Amniotic epithelial cell (primary cell): ENCODE measurements at regions not wholly inside any gene's neighbourhood (a gene's known extent, or its start where the extent isn't known, plus 50 kb on each side); places are given as distances from the start of the nearest gene placed in this dataset.
"Not testable (repeated sequence)": the region's sequence is repeated elsewhere in the genome, so short reads cannot be mapped to it uniquely, and the experiment has no call there.

Source experiments
- DNase-seq: peaks from one replicate; pipeline ENCODE4 v3.0.0-alpha.2; 2010; ENCODE audit warnings: low read depth

GRCh38 chr6:169406804-169407203 lies 153.2 kb upstream of the THBS2 start:
- DNase-seq, result no peak

- no peak for DNase-seq
Observed at GRCh38 chr6:169406034-169406433, 152.4 kb upstream of the THBS2 start.

DNA sequence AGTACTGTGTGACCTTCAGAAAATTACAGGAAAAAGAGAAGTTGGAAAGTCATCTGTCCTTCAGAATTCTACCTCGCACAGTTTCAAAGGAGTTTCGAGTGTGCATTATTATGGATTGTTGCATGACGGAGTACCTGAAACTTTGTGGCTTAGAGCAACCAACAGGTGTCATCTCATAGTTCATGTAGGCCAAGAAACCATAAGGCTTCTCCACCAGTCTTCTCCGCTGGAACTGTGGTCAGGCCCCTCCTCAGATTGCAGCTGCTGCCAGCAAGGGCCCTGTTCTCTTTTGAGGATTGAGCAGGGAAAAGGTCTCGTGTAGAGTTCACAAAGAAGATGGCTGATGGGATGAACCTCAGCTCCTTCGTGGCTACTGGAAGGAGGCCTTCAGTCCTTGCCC lies 151.2 kb upstream of the THBS2 start:
- no peak for DNase-seq

- DNase-seq, result no peak
Observed at GRCh38 chr6:169398342-169399105, 144.9 kb upstream of the THBS2 start.

GRCh38 chr6:169397684-169398083 lies 144.0 kb upstream of the THBS2 start:
- no peak for DNase-seq

DNA sequence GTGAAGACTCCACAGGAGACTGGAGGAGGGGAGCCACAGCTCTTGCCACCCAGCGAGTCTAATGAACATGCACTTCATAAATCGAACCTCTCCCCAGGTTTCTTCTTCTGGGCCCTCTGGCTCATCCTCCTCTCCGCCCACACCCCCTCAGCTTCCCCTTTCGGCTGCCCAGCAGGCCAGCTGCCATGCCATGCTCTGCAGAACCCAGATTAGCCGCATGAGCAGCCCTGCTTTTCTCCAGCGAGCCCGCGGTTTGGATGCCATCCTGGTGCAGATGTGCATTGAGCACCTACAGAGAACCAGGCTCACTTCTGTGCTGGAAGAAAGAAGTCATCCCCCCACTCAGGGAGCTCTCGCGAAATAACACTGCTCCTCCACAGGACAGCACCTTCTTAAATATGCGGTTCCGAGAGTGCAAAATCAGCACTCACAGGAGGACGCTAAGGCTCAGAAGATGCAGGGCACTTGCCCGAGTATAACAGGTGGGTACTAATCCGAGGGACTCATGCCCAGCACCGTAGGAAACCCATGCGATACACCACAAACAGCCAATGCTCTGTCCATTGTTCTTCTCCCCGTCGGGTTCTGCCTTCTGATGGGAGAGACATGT lies 143.0 kb upstream of the THBS2 start:
- DNase-seq, result no peak

- DNase-seq, result not testable (repeated sequence)
Observed at GRCh38 chr6:169396009-169396539, 142.4 kb upstream of the THBS2 start.

GRCh38 chr6:169395080-169395805 lies 141.6 kb upstream of the THBS2 start:
- no peak for DNase-seq

- no peak for DNase-seq
Observed at GRCh38 chr6:169393753-169394152, 140.1 kb upstream of the THBS2 start.

DNA sequence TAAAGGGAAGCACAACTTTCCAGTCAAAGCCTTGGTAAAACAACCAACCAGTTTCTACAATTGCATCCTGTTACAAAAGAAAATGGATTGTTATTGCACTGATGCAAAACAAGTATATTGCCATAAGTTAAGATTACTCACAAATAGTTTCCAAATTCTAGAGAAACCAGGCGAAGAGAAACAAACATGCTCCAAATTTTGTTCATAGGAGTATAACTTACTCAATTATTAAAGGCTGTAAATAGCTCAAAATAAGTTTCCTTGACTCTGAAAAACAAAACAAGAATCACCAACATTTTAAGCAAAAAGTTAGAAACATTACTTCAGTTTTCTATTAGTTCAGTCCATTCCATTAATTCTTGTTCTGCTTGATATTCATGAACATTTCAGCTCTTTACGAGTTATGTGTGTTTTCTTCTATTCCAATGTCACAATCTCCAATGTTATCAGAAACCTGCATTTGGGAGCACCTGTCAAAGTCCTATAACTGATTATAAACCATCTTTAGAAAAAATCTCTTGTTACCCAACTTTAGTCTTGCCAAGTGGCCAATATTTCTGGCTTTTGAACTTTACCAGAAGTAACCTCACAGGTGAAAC lies 137.9 kb upstream of the THBS2 start:
- peak; percentile 28 for DNase-seq

- no peak for DNase-seq
Observed at GRCh38 chr6:169388395-169389166, 134.9 kb upstream of the THBS2 start.

DNA sequence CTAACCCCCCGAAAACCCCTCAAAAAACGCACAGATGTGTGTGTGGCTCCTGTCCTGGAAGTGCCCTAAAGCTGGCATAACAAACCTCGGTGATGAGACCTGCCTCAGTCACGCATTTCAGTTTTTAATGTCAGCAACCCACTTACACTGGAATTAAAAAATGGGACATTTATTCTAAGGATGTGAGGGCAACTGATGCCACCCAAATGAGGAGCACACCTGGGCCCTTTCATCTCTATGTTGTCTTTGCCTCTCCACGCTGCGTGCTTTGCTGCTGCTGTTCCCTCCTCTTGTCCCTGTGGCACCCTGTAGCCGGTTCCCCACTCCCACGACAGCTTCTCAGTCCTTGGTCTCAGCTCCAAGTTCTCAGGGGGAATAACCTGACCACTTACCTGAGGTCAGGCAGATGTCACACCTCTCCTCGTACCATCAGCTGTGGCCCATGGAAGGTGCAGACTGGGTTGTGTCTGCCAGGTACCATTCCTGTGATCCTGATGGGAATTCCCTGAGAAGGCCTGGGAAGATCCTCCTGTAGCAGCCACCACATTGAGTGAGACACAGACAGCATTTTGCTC lies 134.2 kb upstream of the THBS2 start:
- no peak for DNase-seq

- DNase-seq, result peak; percentile 16
Observed at GRCh38 chr6:169386411-169387057, 132.9 kb upstream of the THBS2 start.

DNA sequence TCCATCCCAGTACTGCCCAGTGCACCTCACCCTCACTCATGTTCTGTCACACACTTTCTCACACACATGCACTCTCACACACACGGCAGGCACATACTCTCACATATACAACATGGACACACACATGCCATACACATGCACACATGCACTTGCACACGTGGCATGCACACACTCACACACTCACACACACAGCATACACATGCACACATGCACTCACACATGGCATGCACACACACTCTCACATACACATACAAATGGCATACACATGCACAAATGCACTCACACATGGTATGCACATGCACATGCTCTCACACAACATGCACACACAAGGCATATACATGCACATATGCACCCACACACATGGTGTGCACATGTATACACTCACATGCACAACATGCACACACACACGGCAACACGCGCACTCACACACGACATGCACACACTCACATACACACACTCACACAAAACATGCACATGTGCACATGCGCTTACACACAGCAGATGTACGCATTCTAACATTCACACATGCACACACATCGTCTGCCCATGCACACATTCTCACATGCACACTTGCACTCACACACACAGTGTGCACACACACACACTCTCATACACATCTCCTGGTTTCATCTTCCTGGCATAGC lies 131.7 kb upstream of the THBS2 start:
- no peak for DNase-seq

GRCh38 chr6:169384291-169384690 lies 130.6 kb upstream of the THBS2 start:
- DNase-seq, result no peak

DNA sequence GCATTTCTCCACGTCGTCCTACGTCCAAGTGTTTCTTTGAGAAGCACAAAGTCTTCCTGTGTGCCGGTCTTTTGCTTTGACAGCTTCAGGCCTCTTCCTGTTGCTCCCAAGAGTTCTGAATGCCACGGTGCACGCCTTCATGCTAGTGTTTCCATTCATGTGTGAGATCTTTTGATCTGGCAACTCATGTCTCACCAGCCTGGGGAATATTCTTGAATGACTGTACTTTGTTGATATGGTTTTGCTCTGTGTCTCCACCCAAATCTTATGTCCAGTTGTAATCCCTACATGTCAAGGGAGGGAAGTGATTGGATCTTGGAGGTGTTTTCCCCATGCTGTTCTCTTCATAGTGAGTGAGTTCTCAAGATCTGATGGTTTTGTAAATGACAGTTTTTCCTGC lies 129.6 kb upstream of the THBS2 start:
- no peak for DNase-seq

GRCh38 chr6:169382735-169383134 lies 129.1 kb upstream of the THBS2 start:
- no peak for DNase-seq

DNA sequence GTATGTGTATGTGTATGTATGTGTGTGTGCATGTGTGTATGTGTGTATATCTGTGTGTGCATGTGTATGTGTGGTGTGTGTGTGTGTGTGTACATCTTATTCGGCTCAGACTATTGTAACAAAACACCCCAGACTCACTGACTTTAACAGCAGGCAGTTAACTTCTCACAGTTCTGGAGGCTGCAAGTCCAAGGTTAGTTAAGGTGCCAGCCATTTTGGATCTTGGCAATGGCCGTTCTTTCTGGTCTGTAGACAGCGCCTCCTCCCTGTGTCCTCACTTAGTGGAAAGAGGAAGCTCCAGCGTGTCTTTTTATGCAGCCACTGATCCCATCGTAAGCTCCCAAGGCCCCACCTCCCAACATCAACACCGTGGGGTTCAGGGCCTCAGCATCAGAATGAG lies 128.3 kb upstream of the THBS2 start:
- DNase-seq, result no peak

DNA sequence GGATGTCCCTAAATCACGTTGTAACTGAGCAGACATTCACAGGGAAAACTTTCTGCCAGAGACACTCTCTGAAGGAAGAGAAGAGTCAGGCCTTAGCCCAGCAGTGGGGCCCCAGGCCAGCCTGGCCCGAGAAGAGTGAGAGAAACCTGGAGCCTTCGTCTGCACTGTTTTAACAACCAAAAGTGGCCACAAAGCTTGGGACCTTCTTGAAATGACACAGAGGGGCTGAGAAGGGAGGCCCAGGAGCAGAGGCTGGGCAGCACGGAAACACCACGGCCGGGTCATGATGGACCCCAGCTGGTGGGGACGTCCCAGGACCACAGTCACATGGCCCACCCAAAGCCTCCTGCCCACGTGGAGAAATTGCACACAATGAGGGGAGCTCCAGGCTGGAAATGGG lies 126.8 kb upstream of the THBS2 start:
- DNase-seq, result no peak

DNA sequence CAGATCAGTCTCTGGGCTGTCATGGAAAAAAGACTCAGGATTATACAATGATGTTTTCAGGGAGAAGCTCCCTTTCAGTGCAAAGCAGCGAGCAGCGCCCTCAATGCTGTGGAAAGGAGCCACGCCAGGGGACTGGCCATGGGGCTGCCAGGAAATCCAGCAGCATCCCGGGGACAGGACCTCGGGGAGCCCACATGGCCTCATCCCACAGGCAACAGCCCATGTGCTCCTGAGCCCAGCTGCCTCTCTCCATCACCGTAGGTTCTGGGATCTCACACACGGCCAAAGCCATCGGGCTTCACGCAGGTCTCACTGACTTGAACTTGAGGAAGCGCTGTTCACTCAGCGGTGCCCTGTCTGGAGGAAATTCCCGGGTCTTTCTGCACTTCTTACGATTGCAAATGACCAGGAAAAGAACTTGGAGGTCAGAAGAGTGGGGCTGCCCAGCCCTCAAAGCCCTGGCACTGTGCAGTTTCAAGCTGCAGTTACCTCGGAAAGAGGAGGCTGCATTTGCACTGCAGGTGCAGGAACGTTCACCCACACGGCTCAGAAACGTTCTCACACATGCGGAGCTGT lies 125.9 kb upstream of the THBS2 start:
- no peak for DNase-seq
